ENCODE measurements at regions not wholly inside any gene's neighbourhood (a gene's known extent, or its start where the extent isn't known, plus 50 kb on each side); places are given as distances from the start of the nearest gene placed in this dataset.

GRCh38 chr2:176709991-176710390, 440.7 kb downstream of the MTX2 start:
- H3K36me3 Mint-ChIP-seq (ENCODE audit: low read depth), result no peaks in the 10 kb centered on the region
- peaks cover 3% of the 10 kb centered on the region for H3K9me3 Mint-ChIP-seq
- H3K27ac Mint-ChIP-seq (ENCODE audit: unreplicated experiment), result no peak overlapping the region
- DNase-seq (ENCODE audit: low read depth, low spot score), result no peak
- TF ChIP-seq CTCF (conservative IDR thresholded peaks at IDR 0.05), result no peak
- peaks cover 7% of the 10 kb centered on the region for H3K4me1 Mint-ChIP-seq
- peaks cover 2% of the 10 kb centered on the region for H3K27me3 Mint-ChIP-seq (ENCODE audit: low read depth)
- no peak overlapping the region for H3K4me3 Mint-ChIP-seq

- H3K4me1 Mint-ChIP-seq, result peaks cover 7% of the 10 kb centered on the region
- no peak for TF ChIP-seq CTCF (conservative IDR thresholded peaks at IDR 0.05)
- no peaks in the 10 kb centered on the region for H3K36me3 Mint-ChIP-seq (ENCODE audit: low read depth)
- no peak overlapping the region for H3K27ac Mint-ChIP-seq (ENCODE audit: unreplicated experiment)
- DNase-seq (ENCODE audit: low read depth, low spot score), result no peak
- peaks cover 2% of the 10 kb centered on the region for H3K27me3 Mint-ChIP-seq (ENCODE audit: low read depth)
- H3K4me3 Mint-ChIP-seq, result no peak overlapping the region
- H3K9me3 Mint-ChIP-seq, result peaks cover 3% of the 10 kb centered on the region
Observed at GRCh38 chr2:176710657-176711186, 441.5 kb downstream of the MTX2 start.

GRCh38 chr2:176725873-176726645, 456.8 kb downstream of the MTX2 start:
- Mint-ChIP-seq H3K27ac (ENCODE audit: unreplicated experiment) (no peak overlapping the region), H3K4me3 (no peak overlapping the region), H3K9me3 (peaks cover 4% of the 10 kb centered on the region), H3K27me3 (ENCODE audit: low read depth) (no peaks in the 10 kb centered on the region), H3K36me3 (ENCODE audit: low read depth) (no peaks in the 10 kb centered on the region), H3K4me1 (peaks cover 20% of the 10 kb centered on the region)
- TF ChIP-seq CTCF (conservative IDR thresholded peaks at IDR 0.05), result no peak
- no peak for DNase-seq (ENCODE audit: low read depth, low spot score)

GRCh38 chr2:176727696-176728095, 458.5 kb downstream of the MTX2 start:
- Mint-ChIP-seq H3K27me3 (ENCODE audit: low read depth) (no peaks in the 10 kb centered on the region), H3K9me3 (no peaks in the 10 kb centered on the region), H3K4me3 (no peak overlapping the region), H3K4me1 (peaks cover 9% of the 10 kb centered on the region), H3K36me3 (ENCODE audit: low read depth) (no peaks in the 10 kb centered on the region), H3K27ac (ENCODE audit: unreplicated experiment) (no peak overlapping the region)
- DNase-seq (ENCODE audit: low read depth, low spot score), result no peak
- no peak for TF ChIP-seq CTCF (conservative IDR thresholded peaks at IDR 0.05)

GRCh38 chr2:176729706-176730569, 460.7 kb downstream of the MTX2 start:
- Mint-ChIP-seq H3K27ac (ENCODE audit: unreplicated experiment) (no peak overlapping the region), H3K36me3 (ENCODE audit: low read depth) (no peaks in the 10 kb centered on the region), H3K27me3 (ENCODE audit: low read depth) (no peaks in the 10 kb centered on the region), H3K9me3 (peaks cover 2% of the 10 kb centered on the region), H3K4me1 (no peaks in the 10 kb centered on the region), H3K4me3 (no peak overlapping the region)
- no peak for DNase-seq (ENCODE audit: low read depth, low spot score)
- TF ChIP-seq CTCF (conservative IDR thresholded peaks at IDR 0.05), result no peak

Measured in neural crest cell (in vitro differentiated cells).